Brain microvascular endothelial cell (primary cell): ENCODE measurements at regions not wholly inside any gene's neighbourhood (a gene's known extent, or its start where the extent isn't known, plus 50 kb on each side); places are given as distances from the start of the nearest gene placed in this dataset.

Experiments
- DNase-seq: peaks from one replicate; pipeline ENCODE4 v3.0.0-alpha.2; 2020
- H3K27ac ChIP-seq: fragments of 250-450 bp; sonication (Bioruptor Pico); 2 replicates; pipeline ENCODE4 v1.5.1; 2020; ENCODE audit warnings: mild to moderate bottlenecking, moderate library complexity
- H3K27me3 ChIP-seq: fragments of 250-450 bp; sonication (Bioruptor Pico); replicated peaks from 2 replicates; pipeline ENCODE4 v1.5.1; 2020; ENCODE audit warnings: mild to moderate bottlenecking
- H3K36me3 ChIP-seq: fragments of 250-450 bp; sonication (Bioruptor Pico); replicated peaks from 2 replicates; pipeline ENCODE4 v1.5.1; 2020; ENCODE audit warnings: mild to moderate bottlenecking
- H3K4me3 ChIP-seq: 2 replicates; pipeline ENCODE4 v1.5.1; 2011; ENCODE audit warnings: low read depth, mild to moderate bottlenecking, control low read depth, low read length, moderate library complexity
- in situ Hi-C: cut with HindIII; loops from 2 replicates; pipeline ENCODE4 v1.10.0; 2017; ENCODE audit warnings: low sequenced_read_pairs, low pct_ligation_motif_present
- TF ChIP-seq, protein P1 (sequence below): IDR thresholded peaks from 2 replicates; pipeline ENCODE4 v1.5.1; 2011; ENCODE audit warnings: low read depth, mild to moderate bottlenecking, moderate library complexity, low read length, control low read depth, inconsistent platforms; ENCODE audit errors: missing control alignments

GRCh38 chr14:22432348-22432976 is 156.6 kb downstream of the DAD1 start:
- Histone ChIP-seq H3K36me3 (no peaks in the 10 kb centered on the region), H3K27me3 (no peaks in the 10 kb centered on the region), H3K4me3 (no peak overlapping the region), H3K27ac (no peak overlapping the region)
- TF ChIP-seq, protein P1, sequence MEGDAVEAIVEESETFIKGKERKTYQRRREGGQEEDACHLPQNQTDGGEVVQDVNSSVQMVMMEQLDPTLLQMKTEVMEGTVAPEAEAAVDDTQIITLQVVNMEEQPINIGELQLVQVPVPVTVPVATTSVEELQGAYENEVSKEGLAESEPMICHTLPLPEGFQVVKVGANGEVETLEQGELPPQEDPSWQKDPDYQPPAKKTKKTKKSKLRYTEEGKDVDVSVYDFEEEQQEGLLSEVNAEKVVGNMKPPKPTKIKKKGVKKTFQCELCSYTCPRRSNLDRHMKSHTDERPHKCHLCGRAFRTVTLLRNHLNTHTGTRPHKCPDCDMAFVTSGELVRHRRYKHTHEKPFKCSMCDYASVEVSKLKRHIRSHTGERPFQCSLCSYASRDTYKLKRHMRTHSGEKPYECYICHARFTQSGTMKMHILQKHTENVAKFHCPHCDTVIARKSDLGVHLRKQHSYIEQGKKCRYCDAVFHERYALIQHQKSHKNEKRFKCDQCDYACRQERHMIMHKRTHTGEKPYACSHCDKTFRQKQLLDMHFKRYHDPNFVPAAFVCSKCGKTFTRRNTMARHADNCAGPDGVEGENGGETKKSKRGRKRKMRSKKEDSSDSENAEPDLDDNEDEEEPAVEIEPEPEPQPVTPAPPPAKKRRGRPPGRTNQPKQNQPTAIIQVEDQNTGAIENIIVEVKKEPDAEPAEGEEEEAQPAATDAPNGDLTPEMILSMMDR = no peak
- in situ Hi-C loops = no loop called here
- peak; percentile 90 for DNase-seq

DNA sequence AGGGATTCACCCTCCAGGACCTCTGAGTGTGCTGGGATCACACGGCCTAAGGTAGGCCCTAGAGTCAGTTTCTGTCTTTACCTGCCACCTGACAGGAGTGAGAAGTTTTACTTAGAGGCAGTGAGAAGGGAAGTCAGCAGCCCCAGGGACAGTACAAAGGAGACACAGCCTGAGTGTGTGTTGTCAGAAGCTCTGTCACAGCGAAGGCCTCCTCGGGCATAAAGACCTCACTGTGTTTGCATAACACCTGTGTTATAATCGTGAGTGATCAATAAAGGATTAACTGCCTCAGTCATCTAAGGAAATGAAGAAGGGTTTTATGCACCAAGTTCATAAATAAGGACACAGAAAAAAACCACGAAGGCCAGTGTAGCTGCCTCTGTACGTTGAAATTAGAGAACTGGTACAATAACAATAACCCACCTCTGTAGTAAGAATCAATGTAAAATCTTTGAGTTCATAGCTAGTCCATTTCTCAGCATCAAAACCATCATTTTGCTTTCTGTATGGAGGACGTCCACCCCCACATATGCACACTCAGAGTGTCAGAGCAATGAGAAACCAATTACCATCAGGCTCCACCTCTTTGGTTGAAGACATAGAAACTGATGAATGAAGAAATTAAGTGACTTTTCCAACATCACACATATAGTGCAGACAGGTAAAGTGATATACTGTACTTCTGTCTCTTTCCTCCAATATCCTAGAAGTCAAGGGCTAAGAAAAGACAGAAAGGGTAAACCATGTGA is 159.3 kb downstream of the DAD1 start:
- TF ChIP-seq, protein P1 = no peak
- Histone ChIP-seq H3K27ac (no peak overlapping the region), H3K36me3 (no peaks in the 10 kb centered on the region), H3K4me3 (no peak overlapping the region), H3K27me3 (no peaks in the 10 kb centered on the region)
- DNase-seq = no peak
- in situ Hi-C loops = no loop called here

DNA sequence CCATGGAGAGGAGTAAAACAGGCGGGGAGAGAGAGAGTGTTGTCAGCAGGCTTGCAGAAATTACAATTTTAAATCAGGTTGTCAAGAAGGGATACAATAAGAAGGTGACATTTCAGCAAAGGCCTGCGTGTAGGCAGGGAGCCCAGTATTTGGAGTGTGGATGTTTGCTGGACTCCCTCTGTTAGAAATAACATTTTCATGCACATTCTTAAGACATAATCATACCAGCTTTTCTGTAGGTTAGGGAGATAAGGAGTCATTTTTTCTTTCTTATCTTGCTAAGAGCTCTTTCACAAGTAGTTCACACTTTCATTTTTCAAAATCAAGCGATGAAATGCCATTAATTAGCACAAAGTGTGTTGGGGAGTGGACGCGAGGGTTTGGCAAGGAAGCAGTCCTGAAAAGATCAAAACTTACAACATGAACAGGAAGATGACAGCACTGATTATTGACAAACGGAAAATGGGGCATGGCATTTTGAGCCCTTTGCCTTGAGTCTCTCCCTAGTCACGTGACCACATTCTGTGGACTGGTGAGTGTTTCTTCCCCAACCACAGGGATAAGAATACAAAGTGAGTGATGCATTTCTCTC is 160.2 kb downstream of the DAD1 start:
- Histone ChIP-seq H3K27me3 (no peaks in the 10 kb centered on the region), H3K27ac (no peak overlapping the region), H3K4me3 (no peak overlapping the region), H3K36me3 (no peaks in the 10 kb centered on the region)
- DNase-seq = peak; percentile 59
- in situ Hi-C loops = no loop called here
- TF ChIP-seq, protein P1 = no peak

DNA sequence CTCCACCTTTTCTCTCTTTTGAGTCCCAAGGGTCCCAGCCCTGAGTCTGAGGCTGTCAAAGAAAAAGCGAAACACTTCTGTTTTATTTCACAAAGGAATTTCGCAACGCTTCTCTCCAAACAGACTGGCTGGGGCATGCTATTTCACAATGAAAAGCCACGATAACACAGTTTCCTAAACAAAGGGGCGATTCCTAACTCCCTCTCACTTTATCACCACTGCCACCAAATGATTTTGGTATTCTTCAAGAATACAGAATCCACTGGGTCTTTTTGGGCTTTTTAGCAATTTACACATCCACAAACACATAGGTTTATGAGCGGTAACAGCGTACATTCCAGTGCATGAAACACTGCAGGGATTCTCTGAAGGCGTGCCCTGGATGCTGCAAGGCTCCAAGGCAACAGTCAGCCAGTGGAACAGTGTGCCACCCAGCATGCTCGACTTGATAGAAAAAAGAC is 161.2 kb downstream of the DAD1 start:
- H3K27me3 ChIP-seq = no peaks in the 10 kb centered on the region
- H3K4me3 ChIP-seq = peak overlapping the region; percentile 22
- TF ChIP-seq, protein P1 = no peak
- H3K36me3 ChIP-seq = no peaks in the 10 kb centered on the region
- no peak overlapping the region for H3K27ac ChIP-seq
- in situ Hi-C loops = no loop called here
- DNase-seq = peak; percentile 51

GRCh38 chr14:22426711-22427110 is 162.3 kb downstream of the DAD1 start:
- Histone ChIP-seq H3K36me3 (no peaks in the 10 kb centered on the region), H3K27ac (no peak overlapping the region), H3K4me3 (no peak overlapping the region), H3K27me3 (no peaks in the 10 kb centered on the region)
- DNase-seq = no peak
- in situ Hi-C loops = no loop called here
- TF ChIP-seq, protein P1 = no peak
